ENCODE measurements at regions not wholly inside any gene's neighbourhood (a gene's known extent, or its start where the extent isn't known, plus 50 kb on each side); places are given as distances from the start of the nearest gene placed in this dataset.

DNA sequence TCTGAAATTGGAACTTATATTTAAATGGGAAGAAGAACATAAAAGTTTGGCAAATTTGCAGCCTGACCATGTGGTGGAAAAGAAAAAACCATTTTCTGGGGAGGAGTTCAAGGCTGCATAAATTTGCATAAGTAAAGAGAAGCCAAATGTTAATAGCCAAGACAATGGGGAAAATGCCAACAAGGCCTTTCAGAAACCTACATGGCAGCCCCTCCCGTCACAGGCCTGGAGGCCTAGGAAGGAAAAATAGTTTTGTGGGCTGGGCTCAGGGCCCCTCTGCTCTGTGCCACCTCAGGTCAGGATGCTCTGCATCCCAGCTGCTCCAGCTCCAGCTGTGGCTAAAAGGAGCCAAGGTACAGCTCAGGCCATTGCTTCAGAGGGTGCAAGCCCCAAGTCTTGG, 67.6 kb upstream of the CCDC60 start:
- TF ChIP-seq EP300 (IDR thresholded peaks at IDR 0.05; ENCODE audit: borderline replicate concordance in 1 of 2, low read depth in 1 of 2, low read length in 1 of 2) (no peak), YY1 (IDR thresholded peaks at IDR 0.05; ENCODE audit: low read depth) (no peak), TAF1 (IDR thresholded peaks at IDR 0.05; ENCODE audit: borderline replicate concordance, low read depth, low read length) (no peak), SIN3A (IDR thresholded peaks at IDR 0.05; ENCODE audit: borderline replicate concordance, low read depth, low read length) (no peak), FOXM1 (IDR thresholded peaks at IDR 0.05; ENCODE audit: low read depth) (no peak), POLR2AphosphoS5 (IDR thresholded peaks at IDR 0.05; ENCODE audit: low read depth, low read length) (no peak), EZH2phosphoT487 (IDR thresholded peaks at IDR 0.05; ENCODE audit: borderline replicate concordance, low read depth) (no peak), RFX5 (IDR thresholded peaks at IDR 0.05; ENCODE audit: low read length) (no peak), MEF2A (IDR thresholded peaks at IDR 0.05; ENCODE audit: borderline replicate concordance, low read depth) (no peak)
- TF ChIP-seq, protein P1, sequence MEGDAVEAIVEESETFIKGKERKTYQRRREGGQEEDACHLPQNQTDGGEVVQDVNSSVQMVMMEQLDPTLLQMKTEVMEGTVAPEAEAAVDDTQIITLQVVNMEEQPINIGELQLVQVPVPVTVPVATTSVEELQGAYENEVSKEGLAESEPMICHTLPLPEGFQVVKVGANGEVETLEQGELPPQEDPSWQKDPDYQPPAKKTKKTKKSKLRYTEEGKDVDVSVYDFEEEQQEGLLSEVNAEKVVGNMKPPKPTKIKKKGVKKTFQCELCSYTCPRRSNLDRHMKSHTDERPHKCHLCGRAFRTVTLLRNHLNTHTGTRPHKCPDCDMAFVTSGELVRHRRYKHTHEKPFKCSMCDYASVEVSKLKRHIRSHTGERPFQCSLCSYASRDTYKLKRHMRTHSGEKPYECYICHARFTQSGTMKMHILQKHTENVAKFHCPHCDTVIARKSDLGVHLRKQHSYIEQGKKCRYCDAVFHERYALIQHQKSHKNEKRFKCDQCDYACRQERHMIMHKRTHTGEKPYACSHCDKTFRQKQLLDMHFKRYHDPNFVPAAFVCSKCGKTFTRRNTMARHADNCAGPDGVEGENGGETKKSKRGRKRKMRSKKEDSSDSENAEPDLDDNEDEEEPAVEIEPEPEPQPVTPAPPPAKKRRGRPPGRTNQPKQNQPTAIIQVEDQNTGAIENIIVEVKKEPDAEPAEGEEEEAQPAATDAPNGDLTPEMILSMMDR (IDR thresholded peaks at IDR 0.05), result no peak
- TF ChIP-seq, protein P2, sequence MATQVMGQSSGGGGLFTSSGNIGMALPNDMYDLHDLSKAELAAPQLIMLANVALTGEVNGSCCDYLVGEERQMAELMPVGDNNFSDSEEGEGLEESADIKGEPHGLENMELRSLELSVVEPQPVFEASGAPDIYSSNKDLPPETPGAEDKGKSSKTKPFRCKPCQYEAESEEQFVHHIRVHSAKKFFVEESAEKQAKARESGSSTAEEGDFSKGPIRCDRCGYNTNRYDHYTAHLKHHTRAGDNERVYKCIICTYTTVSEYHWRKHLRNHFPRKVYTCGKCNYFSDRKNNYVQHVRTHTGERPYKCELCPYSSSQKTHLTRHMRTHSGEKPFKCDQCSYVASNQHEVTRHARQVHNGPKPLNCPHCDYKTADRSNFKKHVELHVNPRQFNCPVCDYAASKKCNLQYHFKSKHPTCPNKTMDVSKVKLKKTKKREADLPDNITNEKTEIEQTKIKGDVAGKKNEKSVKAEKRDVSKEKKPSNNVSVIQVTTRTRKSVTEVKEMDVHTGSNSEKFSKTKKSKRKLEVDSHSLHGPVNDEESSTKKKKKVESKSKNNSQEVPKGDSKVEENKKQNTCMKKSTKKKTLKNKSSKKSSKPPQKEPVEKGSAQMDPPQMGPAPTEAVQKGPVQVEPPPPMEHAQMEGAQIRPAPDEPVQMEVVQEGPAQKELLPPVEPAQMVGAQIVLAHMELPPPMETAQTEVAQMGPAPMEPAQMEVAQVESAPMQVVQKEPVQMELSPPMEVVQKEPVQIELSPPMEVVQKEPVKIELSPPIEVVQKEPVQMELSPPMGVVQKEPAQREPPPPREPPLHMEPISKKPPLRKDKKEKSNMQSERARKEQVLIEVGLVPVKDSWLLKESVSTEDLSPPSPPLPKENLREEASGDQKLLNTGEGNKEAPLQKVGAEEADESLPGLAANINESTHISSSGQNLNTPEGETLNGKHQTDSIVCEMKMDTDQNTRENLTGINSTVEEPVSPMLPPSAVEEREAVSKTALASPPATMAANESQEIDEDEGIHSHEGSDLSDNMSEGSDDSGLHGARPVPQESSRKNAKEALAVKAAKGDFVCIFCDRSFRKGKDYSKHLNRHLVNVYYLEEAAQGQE (IDR thresholded peaks at IDR 0.05; ENCODE audit: low read depth, low read length), result no peak
- TF ChIP-seq, protein P3, sequence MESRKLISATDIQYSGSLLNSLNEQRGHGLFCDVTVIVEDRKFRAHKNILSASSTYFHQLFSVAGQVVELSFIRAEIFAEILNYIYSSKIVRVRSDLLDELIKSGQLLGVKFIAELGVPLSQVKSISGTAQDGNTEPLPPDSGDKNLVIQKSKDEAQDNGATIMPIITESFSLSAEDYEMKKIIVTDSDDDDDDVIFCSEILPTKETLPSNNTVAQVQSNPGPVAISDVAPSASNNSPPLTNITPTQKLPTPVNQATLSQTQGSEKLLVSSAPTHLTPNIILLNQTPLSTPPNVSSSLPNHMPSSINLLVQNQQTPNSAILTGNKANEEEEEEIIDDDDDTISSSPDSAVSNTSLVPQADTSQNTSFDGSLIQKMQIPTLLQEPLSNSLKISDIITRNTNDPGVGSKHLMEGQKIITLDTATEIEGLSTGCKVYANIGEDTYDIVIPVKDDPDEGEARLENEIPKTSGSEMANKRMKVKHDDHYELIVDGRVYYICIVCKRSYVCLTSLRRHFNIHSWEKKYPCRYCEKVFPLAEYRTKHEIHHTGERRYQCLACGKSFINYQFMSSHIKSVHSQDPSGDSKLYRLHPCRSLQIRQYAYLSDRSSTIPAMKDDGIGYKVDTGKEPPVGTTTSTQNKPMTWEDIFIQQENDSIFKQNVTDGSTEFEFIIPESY (IDR thresholded peaks at IDR 0.05; ENCODE audit: borderline replicate concordance, low read depth), result no peak
- TF ChIP-seq, protein P4, sequence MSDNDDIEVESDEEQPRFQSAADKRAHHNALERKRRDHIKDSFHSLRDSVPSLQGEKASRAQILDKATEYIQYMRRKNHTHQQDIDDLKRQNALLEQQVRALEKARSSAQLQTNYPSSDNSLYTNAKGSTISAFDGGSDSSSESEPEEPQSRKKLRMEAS (IDR thresholded peaks at IDR 0.05; ENCODE audit: low read depth), result no peak
